T follicular helper cell (primary cell): ENCODE measurements at regions not wholly inside any gene's neighbourhood (a gene's known extent, or its start where the extent isn't known, plus 50 kb on each side); places are given as distances from the start of the nearest gene placed in this dataset.

Source experiments
- DNase-seq: peaks from one replicate; pipeline ENCODE4 v3.0.0-alpha.2; 2020; ENCODE audit warnings: low read depth

GRCh38 chr3:181764544-181764943 is 52.8 kb downstream of the SOX2 start:
- no peak for DNase-seq

DNA sequence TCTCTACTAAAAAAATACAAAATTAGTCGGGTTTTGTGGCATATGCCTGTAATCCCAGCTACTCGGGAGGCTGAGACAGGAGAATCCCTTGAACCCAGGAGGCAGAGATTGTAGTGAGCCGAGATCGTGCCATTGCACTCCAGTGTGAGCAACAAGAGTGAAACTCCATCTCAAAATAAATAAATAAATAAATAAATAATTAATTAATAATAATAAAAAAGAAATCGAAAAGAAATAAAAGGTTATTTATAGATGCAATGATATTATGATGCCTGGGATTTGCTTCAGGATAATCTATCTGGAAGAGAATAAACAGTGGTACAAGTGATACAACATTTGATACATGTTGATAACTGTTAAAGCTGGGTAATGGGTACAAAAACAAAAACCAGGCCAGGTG is 58.6 kb downstream of the SOX2 start:
- DNase-seq: no peak

DNA sequence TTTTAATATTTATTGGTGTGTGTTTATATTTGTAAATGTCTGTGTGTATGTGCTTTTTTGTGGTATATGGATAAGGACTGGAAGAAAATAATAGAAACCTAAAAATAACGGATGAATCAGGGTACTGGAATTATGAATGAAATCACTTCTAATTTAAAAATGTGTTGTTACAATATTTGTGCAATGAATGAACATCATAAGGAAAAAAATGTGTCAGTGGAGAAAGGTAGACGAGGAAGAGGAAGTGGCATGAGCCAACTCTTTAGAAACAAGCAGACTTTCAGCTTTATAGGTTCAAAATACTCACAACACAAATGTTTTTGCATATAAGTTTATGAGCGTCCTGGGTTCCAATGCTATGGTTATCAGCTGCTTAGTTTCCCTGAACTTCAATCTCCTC is 59.4 kb downstream of the SOX2 start:
- DNase-seq: no peak

- DNase-seq: no peak
Measured at GRCh38 chr3:181772166-181772565, 60.4 kb downstream of the SOX2 start.

GRCh38 chr3:181773921-181774320 is 62.2 kb downstream of the SOX2 start:
- no peak for DNase-seq

GRCh38 chr3:181782306-181782954 is 70.7 kb downstream of the SOX2 start:
- DNase-seq: no peak

DNA sequence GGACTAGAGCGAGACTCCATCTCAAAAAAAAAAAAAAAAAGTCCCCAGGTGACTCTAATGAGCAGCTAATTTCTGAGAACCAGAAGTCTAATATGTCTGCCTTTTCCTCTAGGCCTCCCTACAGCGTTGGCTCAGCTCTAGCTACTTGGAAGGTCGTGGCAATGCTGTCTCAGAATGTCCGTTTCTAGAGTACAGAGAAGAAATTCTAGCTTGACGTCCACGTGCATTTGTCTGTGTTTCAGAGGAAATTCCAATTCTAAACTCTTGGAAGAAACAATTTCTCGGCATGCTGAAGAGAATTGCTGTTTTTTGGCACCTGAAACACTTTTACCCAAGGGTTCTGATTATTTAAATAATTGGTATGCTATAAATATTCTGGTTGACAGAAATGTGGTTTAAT is 78.8 kb downstream of the SOX2 start:
- DNase-seq: no peak

- no peak for DNase-seq
Measured at GRCh38 chr3:181791056-181791955, 79.6 kb downstream of the SOX2 start.

DNA sequence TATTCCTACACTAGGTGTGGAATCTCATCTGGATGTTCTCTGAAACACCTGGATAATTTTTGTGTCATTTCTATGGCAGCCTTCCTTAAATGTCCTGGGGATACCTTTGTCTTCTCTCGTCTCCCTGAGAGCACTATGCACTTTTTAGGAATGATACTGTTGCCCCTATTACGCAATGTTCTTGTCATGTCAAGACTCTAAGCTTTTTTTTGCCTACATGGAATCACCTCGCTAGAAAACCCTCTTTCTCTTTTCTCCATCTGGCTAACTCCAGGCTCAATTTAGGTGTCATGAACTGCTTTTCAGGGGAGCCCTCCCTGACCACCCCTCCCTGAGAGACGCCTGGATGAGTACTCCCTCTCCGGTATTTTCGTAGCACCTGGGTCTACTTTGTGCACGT is 81.3 kb downstream of the SOX2 start:
- DNase-seq: no peak

- DNase-seq: no peak
Measured at GRCh38 chr3:181794011-181794790, 82.5 kb downstream of the SOX2 start.

- no peak for DNase-seq
Measured at GRCh38 chr3:181796641-181797040, 84.9 kb downstream of the SOX2 start.

- DNase-seq: no peak
Measured at GRCh38 chr3:181797431-181797830, 85.7 kb downstream of the SOX2 start.

GRCh38 chr3:181805703-181806102 is 94.0 kb downstream of the SOX2 start:
- no peak for DNase-seq

DNA sequence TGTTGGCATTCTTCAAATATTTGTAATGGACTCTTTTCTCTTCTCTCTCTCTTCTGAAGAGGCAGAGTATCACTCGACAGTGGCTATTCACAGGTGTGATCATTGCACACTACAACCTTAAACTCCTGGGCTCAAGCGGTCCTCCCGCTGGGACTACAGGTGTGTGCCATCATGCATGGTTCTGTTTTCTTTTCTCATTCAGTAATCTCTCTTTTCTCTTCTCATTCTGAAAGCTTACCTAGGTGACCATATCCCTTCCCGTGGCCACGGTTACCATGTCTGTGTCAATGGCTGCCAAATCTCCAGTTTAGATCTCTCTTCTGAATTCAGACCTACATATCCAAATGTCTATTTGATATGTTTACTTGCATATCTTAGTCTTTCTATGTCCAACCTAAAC is 96.3 kb downstream of the SOX2 start:
- no peak for DNase-seq

DNA sequence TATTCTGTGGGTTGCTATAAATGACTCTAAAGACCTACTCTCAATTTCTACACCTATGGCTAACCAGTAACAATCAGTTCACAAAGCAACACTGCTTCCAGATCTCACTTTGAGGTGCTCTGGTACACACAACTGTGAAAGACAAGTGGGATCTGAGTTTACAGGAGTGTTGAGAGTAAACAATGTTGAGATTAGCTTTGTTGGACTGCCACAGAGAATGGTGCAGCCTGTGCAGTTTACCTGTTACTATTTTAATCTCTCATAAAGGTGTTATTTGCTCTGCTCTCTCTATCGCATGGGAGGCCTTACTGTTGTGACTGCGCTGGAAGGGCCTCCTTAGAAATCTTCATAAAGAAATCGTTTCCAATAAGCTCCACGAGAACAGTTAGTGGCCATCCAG is 112.0 kb downstream of the SOX2 start:
- no peak for DNase-seq

- DNase-seq: no peak
Measured at GRCh38 chr3:181824961-181825360, 113.2 kb downstream of the SOX2 start.

GRCh38 chr3:181839039-181839915 is 127.6 kb downstream of the SOX2 start:
- DNase-seq: no peak

- no peak for DNase-seq
Measured at GRCh38 chr3:181839916-181840297, 128.2 kb downstream of the SOX2 start.

DNA sequence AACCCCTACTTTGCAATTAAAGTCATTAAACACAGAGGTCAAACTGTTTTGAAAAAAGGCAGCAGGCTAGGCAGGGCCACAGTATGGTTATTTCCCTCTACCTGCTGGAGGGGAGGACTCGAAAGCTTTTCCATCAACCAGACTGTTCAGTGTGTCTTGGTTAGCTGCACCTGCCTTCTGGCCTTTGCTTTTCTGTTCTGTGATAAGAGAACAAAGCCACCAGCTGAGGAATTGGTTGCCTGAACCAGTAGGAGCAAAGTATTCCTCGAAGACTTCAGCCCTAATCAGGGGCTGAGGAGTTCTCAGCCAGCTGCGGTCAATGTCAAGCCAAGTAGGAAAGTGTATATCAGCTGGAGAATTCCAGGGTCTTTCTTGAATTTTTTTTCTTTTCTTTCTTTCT is 132.5 kb downstream of the SOX2 start:
- DNase-seq: no peak

DNA sequence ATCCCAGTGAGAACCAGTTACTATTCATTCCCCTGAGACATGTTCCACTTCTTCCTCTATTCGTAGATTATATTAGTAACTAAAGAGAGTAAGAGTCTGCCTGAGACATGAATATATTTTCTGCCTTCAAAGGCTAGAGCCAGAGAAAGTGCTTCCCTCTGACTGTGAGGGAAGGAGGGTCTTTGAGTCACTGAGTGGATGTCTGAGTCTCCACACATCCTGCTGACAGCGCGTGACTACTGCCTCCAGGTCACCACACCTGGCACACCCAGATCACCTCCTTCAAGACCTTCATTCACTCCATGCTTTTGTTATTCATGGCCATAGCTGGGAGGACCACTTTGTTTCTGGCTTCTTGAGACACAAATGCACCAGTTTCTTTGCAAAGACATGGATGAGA is 135.6 kb downstream of the SOX2 start:
- DNase-seq: no peak

GRCh38 chr3:181851063-181851462 is 139.3 kb downstream of the SOX2 start:
- no peak for DNase-seq

DNA sequence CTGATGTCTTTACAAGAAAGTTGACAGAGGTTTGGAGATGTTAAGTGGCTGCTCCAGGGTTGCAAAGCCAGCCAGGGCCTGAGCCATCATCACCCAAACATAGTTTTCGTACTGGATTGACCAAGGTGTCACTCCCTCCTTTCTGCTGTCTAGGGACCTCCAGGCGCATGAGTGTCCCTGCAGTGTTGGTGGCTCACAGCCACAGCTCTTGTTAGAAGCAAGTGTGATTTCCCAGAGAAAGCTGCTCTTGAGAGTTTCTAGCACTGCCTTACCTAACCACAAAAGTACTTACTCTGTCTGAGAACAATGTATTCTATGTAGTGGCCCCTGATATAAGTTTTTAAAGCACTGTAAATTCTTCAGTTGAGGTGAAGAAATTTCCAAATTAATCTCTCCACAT is 144.1 kb downstream of the SOX2 start:
- DNase-seq: no peak
